ENCODE measurements at regions not wholly inside any gene's neighbourhood (a gene's known extent, or its start where the extent isn't known, plus 50 kb on each side); places are given as distances from the start of the nearest gene placed in this dataset.

- TF ChIP-seq POLR2A (IDR thresholded peaks at IDR 0.05; ENCODE audit: low read depth, low read length) (no peak), PAX8 (IDR thresholded peaks at IDR 0.05) (no peak), ELK1 (IDR thresholded peaks at IDR 0.05; ENCODE audit: low read depth, low read length) (no peak), BHLHE40 (IDR thresholded peaks at IDR 0.05; ENCODE audit: borderline replicate concordance in 1 of 2, low read depth in 2 of 2, low read length in 1 of 2) (no peak), HDAC2 (IDR thresholded peaks at IDR 0.05) (no peak), POLR2AphosphoS2 (IDR thresholded peaks at IDR 0.05; ENCODE audit: low read depth, low read length) (no peak), SUZ12 (IDR thresholded peaks at IDR 0.05; ENCODE audit: unreplicated experiment) (no peak)
- TF ChIP-seq, protein P1, sequence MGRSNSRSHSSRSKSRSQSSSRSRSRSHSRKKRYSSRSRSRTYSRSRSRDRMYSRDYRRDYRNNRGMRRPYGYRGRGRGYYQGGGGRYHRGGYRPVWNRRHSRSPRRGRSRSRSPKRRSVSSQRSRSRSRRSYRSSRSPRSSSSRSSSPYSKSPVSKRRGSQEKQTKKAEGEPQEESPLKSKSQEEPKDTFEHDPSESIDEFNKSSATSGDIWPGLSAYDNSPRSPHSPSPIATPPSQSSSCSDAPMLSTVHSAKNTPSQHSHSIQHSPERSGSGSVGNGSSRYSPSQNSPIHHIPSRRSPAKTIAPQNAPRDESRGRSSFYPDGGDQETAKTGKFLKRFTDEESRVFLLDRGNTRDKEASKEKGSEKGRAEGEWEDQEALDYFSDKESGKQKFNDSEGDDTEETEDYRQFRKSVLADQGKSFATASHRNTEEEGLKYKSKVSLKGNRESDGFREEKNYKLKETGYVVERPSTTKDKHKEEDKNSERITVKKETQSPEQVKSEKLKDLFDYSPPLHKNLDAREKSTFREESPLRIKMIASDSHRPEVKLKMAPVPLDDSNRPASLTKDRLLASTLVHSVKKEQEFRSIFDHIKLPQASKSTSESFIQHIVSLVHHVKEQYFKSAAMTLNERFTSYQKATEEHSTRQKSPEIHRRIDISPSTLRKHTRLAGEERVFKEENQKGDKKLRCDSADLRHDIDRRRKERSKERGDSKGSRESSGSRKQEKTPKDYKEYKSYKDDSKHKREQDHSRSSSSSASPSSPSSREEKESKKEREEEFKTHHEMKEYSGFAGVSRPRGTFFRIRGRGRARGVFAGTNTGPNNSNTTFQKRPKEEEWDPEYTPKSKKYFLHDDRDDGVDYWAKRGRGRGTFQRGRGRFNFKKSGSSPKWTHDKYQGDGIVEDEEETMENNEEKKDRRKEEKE (IDR thresholded peaks at IDR 0.05), result no peak
- TF ChIP-seq, protein P2, sequence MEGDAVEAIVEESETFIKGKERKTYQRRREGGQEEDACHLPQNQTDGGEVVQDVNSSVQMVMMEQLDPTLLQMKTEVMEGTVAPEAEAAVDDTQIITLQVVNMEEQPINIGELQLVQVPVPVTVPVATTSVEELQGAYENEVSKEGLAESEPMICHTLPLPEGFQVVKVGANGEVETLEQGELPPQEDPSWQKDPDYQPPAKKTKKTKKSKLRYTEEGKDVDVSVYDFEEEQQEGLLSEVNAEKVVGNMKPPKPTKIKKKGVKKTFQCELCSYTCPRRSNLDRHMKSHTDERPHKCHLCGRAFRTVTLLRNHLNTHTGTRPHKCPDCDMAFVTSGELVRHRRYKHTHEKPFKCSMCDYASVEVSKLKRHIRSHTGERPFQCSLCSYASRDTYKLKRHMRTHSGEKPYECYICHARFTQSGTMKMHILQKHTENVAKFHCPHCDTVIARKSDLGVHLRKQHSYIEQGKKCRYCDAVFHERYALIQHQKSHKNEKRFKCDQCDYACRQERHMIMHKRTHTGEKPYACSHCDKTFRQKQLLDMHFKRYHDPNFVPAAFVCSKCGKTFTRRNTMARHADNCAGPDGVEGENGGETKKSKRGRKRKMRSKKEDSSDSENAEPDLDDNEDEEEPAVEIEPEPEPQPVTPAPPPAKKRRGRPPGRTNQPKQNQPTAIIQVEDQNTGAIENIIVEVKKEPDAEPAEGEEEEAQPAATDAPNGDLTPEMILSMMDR (IDR thresholded peaks at IDR 0.05 in 2 of 3, conservative IDR thresholded peaks at IDR 0.05 in 1 of 3; ENCODE audit: control insufficient read depth in 2 of 3, extremely low read depth in 1 of 3, insufficient read depth in 1 of 3, low read depth in 3 of 3, low read length in 3 of 3), result no peak
- TF ChIP-seq, protein P3, sequence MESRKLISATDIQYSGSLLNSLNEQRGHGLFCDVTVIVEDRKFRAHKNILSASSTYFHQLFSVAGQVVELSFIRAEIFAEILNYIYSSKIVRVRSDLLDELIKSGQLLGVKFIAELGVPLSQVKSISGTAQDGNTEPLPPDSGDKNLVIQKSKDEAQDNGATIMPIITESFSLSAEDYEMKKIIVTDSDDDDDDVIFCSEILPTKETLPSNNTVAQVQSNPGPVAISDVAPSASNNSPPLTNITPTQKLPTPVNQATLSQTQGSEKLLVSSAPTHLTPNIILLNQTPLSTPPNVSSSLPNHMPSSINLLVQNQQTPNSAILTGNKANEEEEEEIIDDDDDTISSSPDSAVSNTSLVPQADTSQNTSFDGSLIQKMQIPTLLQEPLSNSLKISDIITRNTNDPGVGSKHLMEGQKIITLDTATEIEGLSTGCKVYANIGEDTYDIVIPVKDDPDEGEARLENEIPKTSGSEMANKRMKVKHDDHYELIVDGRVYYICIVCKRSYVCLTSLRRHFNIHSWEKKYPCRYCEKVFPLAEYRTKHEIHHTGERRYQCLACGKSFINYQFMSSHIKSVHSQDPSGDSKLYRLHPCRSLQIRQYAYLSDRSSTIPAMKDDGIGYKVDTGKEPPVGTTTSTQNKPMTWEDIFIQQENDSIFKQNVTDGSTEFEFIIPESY (IDR thresholded peaks at IDR 0.05), result no peak
Measured at GRCh38 chr10:8588135-8588534, 533.6 kb downstream of the GATA3 start.
